Keratinocyte (primary cell): ENCODE measurements at regions not wholly inside any gene's neighbourhood (a gene's known extent, or its start where the extent isn't known, plus 50 kb on each side); places are given as distances from the start of the nearest gene placed in this dataset.

Experiments used
- CTCF ChIP-seq, 3 experiments: IDR thresholded peaks in 1 of 3; conservative IDR thresholded peaks in 1 of 3; optimal IDR thresholded peaks in 1 of 3; 2 replicates in 2 of 3; 3 replicates in 1 of 3; pipeline versions ENCODE3 to v1.5.1; 2011; ENCODE audit warnings: low read length in 3 of 3, mild to moderate bottlenecking in 3 of 3, moderate library complexity in 2 of 3, control low read depth in 1 of 3, inconsistent platforms in 1 of 3; ENCODE audit not compliant: insufficient read depth in 2 of 3; ENCODE audit errors: extremely low read depth in 1 of 3
- EZH2 ChIP-seq: IDR thresholded peaks from one replicate; pipeline ENCODE4 v1.6.1; 2012; ENCODE audit warnings: inconsistent platforms, mild to moderate bottlenecking, low read length, moderate library complexity

DNA sequence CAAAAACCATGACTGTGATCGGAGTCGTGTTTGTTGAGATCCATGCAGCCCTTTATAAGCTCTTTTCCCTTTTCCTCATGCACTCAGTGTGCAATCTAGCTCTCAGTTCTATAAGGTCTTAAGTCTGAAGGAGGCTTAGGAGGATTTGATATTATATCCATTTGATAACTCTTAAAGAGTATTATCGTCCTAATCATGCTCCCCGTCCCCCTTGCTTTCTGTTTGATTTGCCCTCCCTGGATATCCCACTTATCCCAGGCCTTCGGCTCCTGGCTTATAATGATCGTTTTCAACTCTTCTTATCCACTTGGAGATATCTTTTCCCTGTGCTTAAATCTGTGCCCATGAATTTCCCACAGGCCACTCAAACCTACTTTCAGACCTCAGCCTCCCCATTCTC lies 1917.7 kb upstream of the PIK3C3 start:
- TF ChIP-seq CTCF (optimal IDR thresholded peaks at IDR 0.05 in 1 of 3, IDR thresholded peaks at IDR 0.05 in 1 of 3, conservative IDR thresholded peaks at IDR 0.05 in 1 of 3; ENCODE audit: extremely low read depth in 1 of 3, insufficient read depth in 2 of 3, low read length in 3 of 3) = no peak
- TF ChIP-seq EZH2 = no peak
